ENCODE measurements at regions not wholly inside any gene's neighbourhood (a gene's known extent, or its start where the extent isn't known, plus 50 kb on each side); places are given as distances from the start of the nearest gene placed in this dataset.
"Not testable (repeated sequence)": the region's sequence is repeated elsewhere in the genome, so short reads cannot be mapped to it uniquely, and the experiment has no call there.

- DNase-seq (ENCODE audit: unreplicated experiment): no peak
- ChIA-PET POLR2A (no interaction called here), CTCF (no interaction called here)
- Mint-ChIP-seq H3K9me3 (ENCODE audit: unreplicated experiment) (no peaks in the 10 kb centered on the region), H3K4me3 (ENCODE audit: unreplicated experiment) (no peak overlapping the region), H3K4me1 (ENCODE audit: insufficient read depth, unreplicated experiment) (no peaks in the 10 kb centered on the region), H3K27me3 (ENCODE audit: insufficient read depth, unreplicated experiment) (no peaks in the 10 kb centered on the region), H3K36me3 (ENCODE audit: insufficient read depth, unreplicated experiment) (no peaks in the 10 kb centered on the region), H3K27ac (ENCODE audit: low read depth, unreplicated experiment) (no peak overlapping the region)
- intact Hi-C loops (cut with micrococcal nuclease): no loop called here
- no TSS peak for BruUV-seq (replicated peaks)
- no peak for TF ChIP-seq CTCF (IDR thresholded peaks at IDR 0.05; ENCODE audit: unreplicated experiment)
Observed at GRCh38 chr6:15888798-15889772, 226.3 kb upstream of the DTNBP1 start.

GRCh38 chr6:15887491-15888461 lies 224.9 kb upstream of the DTNBP1 start:
- no TSS peak for BruUV-seq (replicated peaks)
- no peak overlapping the region for H3K27ac Mint-ChIP-seq (ENCODE audit: low read depth, unreplicated experiment)

GRCh38 chr6:15885624-15886023 lies 222.8 kb upstream of the DTNBP1 start:
- Mint-ChIP-seq H3K4me1 (ENCODE audit: insufficient read depth, unreplicated experiment) (peaks cover 9% of the 10 kb centered on the region), H3K9me3 (ENCODE audit: unreplicated experiment) (no peaks in the 10 kb centered on the region), H3K27ac (ENCODE audit: low read depth, unreplicated experiment) (no peak overlapping the region), H3K27me3 (ENCODE audit: insufficient read depth, unreplicated experiment) (no peaks in the 10 kb centered on the region), H3K4me3 (ENCODE audit: unreplicated experiment) (no peak overlapping the region), H3K36me3 (ENCODE audit: insufficient read depth, unreplicated experiment) (no peaks in the 10 kb centered on the region)
- TF ChIP-seq CTCF (IDR thresholded peaks at IDR 0.05; ENCODE audit: unreplicated experiment): no peak
- intact Hi-C loops (cut with micrococcal nuclease): no loop called here
- no peak for DNase-seq (ENCODE audit: unreplicated experiment)
- BruUV-seq (replicated peaks): no TSS peak
- ChIA-PET POLR2A (no interaction called here), CTCF (no interaction called here)

More at GRCh38 chr6:15887491-15888461, 224.9 kb upstream of the DTNBP1 start:
- no peak for DNase-seq (ENCODE audit: unreplicated experiment)
- H3K4me3 Mint-ChIP-seq (ENCODE audit: unreplicated experiment): no peak overlapping the region
- no peaks in the 10 kb centered on the region for H3K4me1 Mint-ChIP-seq (ENCODE audit: insufficient read depth, unreplicated experiment)
- no peaks in the 10 kb centered on the region for H3K9me3 Mint-ChIP-seq (ENCODE audit: unreplicated experiment)
- intact Hi-C loops (cut with micrococcal nuclease): no loop called here
- ChIA-PET CTCF (interaction anchor here (0.6 to 1.0 kb wide), 3 partner anchors 93 to 295 kb away, joined by 3 to 4 read pairs (median 3); no protein-coding TSS in a partner anchor), POLR2A (no interaction called here)
- H3K27me3 Mint-ChIP-seq (ENCODE audit: insufficient read depth, unreplicated experiment): no peaks in the 10 kb centered on the region
- TF ChIP-seq CTCF (IDR thresholded peaks at IDR 0.05; ENCODE audit: unreplicated experiment): no peak
- H3K36me3 Mint-ChIP-seq (ENCODE audit: insufficient read depth, unreplicated experiment): no peaks in the 10 kb centered on the region

- H3K27me3 Mint-ChIP-seq (ENCODE audit: insufficient read depth, unreplicated experiment); BruUV-seq (replicated peaks); H3K27ac Mint-ChIP-seq (ENCODE audit: low read depth, unreplicated experiment); DNase-seq (ENCODE audit: unreplicated experiment); CTCF ChIA-PET; H3K9me3 Mint-ChIP-seq (ENCODE audit: unreplicated experiment); intact Hi-C loops (cut with micrococcal nuclease); POLR2A ChIA-PET; H3K36me3 Mint-ChIP-seq (ENCODE audit: insufficient read depth, unreplicated experiment); H3K4me3 Mint-ChIP-seq (ENCODE audit: unreplicated experiment): not testable (repeated sequence)
- H3K4me1 Mint-ChIP-seq (ENCODE audit: insufficient read depth, unreplicated experiment): peaks cover 16% of the 10 kb centered on the region
Observed at GRCh38 chr6:15883593-15883992, 220.8 kb upstream of the DTNBP1 start.

Measured in MCF 10A (cell line).